ENCODE measurements at regions not wholly inside any gene's neighbourhood (a gene's known extent, or its start where the extent isn't known, plus 50 kb on each side); places are given as distances from the start of the nearest gene placed in this dataset.
A peak's percentile ranks its signal among the peaks of the same experiment; 100 is the strongest.

GRCh38 chr13:50309882-50310594, 294.8 kb downstream of the KCNRG start:
- Mint-ChIP-seq H3K27me3 (no peaks in the 10 kb centered on the region), H3K4me3 (peak overlapping the region in 1 of 3 donors; percentile 21), H3K36me3 (no peaks in the 10 kb centered on the region), H3K27ac (peak overlapping the region; percentile 17 to 31), H3K4me1 (peaks cover 12 to 26% (median 13%) of the 10 kb centered on the region in 3 donors), H3K9me3 (no peaks in the 10 kb centered on the region)
- ChIA-PET POLR2A (interaction anchor here in 1 of 2 donors (0.5 kb wide), 1 partner anchor 289 kb away, joined by 4 read pairs; no protein-coding TSS in a partner anchor), CTCF (no interaction called here)
- no peaks in the 10 kb centered on the region for H3K9me3 ChIP-seq
- peak in 2 of 4 experiments; percentile 37 to 41 for ATAC-seq (replicated peaks in 1 of 4)
- H3K36me3 ChIP-seq (ENCODE audit: control insufficient read depth in 2 of 2, extremely low read depth in 1 of 2, insufficient read depth in 1 of 2, low read length in 1 of 2), result no peaks in the 10 kb centered on the region
- H3K27ac ChIP-seq (ENCODE audit: low read length), result no peak overlapping the region
- 60% methylated on average over 2 of the region's 7 CpGs for WGBS (ENCODE audit: insufficient coverage)
- no peak overlapping the region for H3K4me3 ChIP-seq (ENCODE audit: control insufficient read depth in 1 of 2, extremely low read depth in 1 of 2, low read length in 1 of 2)
- H3K4me1 ChIP-seq (ENCODE audit: control insufficient read depth in 1 of 2, extremely low read depth in 1 of 2, insufficient read depth in 2 of 2, low read length in 2 of 2), result peaks cover 11 to 14% of the 10 kb centered on the region in 2 experiments
- DNase-seq, result peak in 1 of 35 experiments; percentile 12
- H3K27me3 ChIP-seq (replicated peaks in 1 of 2; ENCODE audit: control insufficient read depth in 2 of 2, extremely low read depth in 1 of 2, insufficient read depth in 2 of 2, low read length in 1 of 2), result no peaks in the 10 kb centered on the region

- POLR2A ChIA-PET, result interaction anchor here (0.5 to 0.6 kb wide), 2 partner anchors 105 to 202 kb away, joined by 3 to 4 read pairs; no protein-coding TSS in a partner anchor
- CTCF ChIA-PET, result no interaction called here
- peaks cover 12 to 25% (median 13%) of the 10 kb centered on the region in 3 donors for H3K4me1 Mint-ChIP-seq
- H3K36me3 Mint-ChIP-seq, result no peaks in the 10 kb centered on the region
- H3K27me3 ChIP-seq (replicated peaks in 1 of 2; ENCODE audit: control insufficient read depth in 2 of 2, extremely low read depth in 1 of 2, insufficient read depth in 2 of 2, low read length in 1 of 2), result no peaks in the 10 kb centered on the region
- no peak for ATAC-seq (replicated peaks in 1 of 4)
- no peaks in the 10 kb centered on the region for H3K9me3 ChIP-seq
- H3K4me1 ChIP-seq (ENCODE audit: control insufficient read depth in 1 of 2, extremely low read depth in 1 of 2, insufficient read depth in 2 of 2, low read length in 2 of 2), result peaks cover 11 to 14% of the 10 kb centered on the region in 2 experiments
- 93% methylated on average over 4 of the region's 6 CpGs for WGBS (ENCODE audit: insufficient coverage)
- H3K27me3 Mint-ChIP-seq, result no peaks in the 10 kb centered on the region
- H3K36me3 ChIP-seq (ENCODE audit: control insufficient read depth in 2 of 2, extremely low read depth in 1 of 2, insufficient read depth in 1 of 2, low read length in 1 of 2), result no peaks in the 10 kb centered on the region
- no peak overlapping the region for H3K4me3 ChIP-seq (ENCODE audit: control insufficient read depth in 1 of 2, extremely low read depth in 1 of 2, low read length in 1 of 2)
- H3K27ac Mint-ChIP-seq, result no peak overlapping the region
- no peak for DNase-seq
- H3K27ac ChIP-seq (ENCODE audit: low read length), result no peak overlapping the region
- no peaks in the 10 kb centered on the region for H3K9me3 Mint-ChIP-seq
- H3K4me3 Mint-ChIP-seq, result no peak overlapping the region
Observed at GRCh38 chr13:50310734-50311133, 295.5 kb downstream of the KCNRG start.

- peaks cover 12 to 17% of the 10 kb centered on the region in 2 experiments for H3K4me1 ChIP-seq (ENCODE audit: control insufficient read depth in 1 of 2, extremely low read depth in 1 of 2, insufficient read depth in 2 of 2, low read length in 2 of 2)
- H3K4me3 ChIP-seq (ENCODE audit: control insufficient read depth in 1 of 2, extremely low read depth in 1 of 2, low read length in 1 of 2), result no peak overlapping the region
- peak overlapping the region; percentile 32 for H3K27ac ChIP-seq (ENCODE audit: low read length)
- peak overlapping the region; percentile 2 to 59 for H3K27ac Mint-ChIP-seq
- H3K27me3 ChIP-seq (replicated peaks in 1 of 2; ENCODE audit: control insufficient read depth in 2 of 2, extremely low read depth in 1 of 2, insufficient read depth in 2 of 2, low read length in 1 of 2), result no peaks in the 10 kb centered on the region
- no peak overlapping the region for H3K4me3 Mint-ChIP-seq
- ATAC-seq (replicated peaks in 1 of 4) (no peak), DNase-seq (peak in 2 of 35 experiments; percentile 7 to 27)
- H3K36me3 Mint-ChIP-seq, result no peaks in the 10 kb centered on the region
- no peaks in the 10 kb centered on the region for H3K27me3 Mint-ChIP-seq
- H3K36me3 ChIP-seq (ENCODE audit: control insufficient read depth in 2 of 2, extremely low read depth in 1 of 2, insufficient read depth in 1 of 2, low read length in 1 of 2), result no peaks in the 10 kb centered on the region
- ChIA-PET POLR2A (no interaction called here), CTCF (interaction anchor here in 1 of 2 donors (1.3 kb wide), 1 partner anchor 593 kb away, joined by 3 read pairs; no protein-coding TSS in a partner anchor)
- H3K9me3 Mint-ChIP-seq, result peaks cover 0 to 11% (median under 1%) of the 10 kb centered on the region in 3 donors
- no CpG with 5 or more reads among the region's 4 CpGs for WGBS (ENCODE audit: insufficient coverage)
- H3K4me1 Mint-ChIP-seq, result peaks cover 23 to 33% (median 23%) of the 10 kb centered on the region in 3 donors
- H3K9me3 ChIP-seq, result no peaks in the 10 kb centered on the region
Observed at GRCh38 chr13:50318887-50319286, 303.6 kb downstream of the KCNRG start.

- ChIA-PET CTCF (interaction anchor here in 1 of 2 donors (1.3 kb wide), 1 partner anchor 592 kb away, joined by 3 read pairs; no protein-coding TSS in a partner anchor), POLR2A (no interaction called here)
- H3K27me3 ChIP-seq (replicated peaks in 1 of 2; ENCODE audit: control insufficient read depth in 2 of 2, extremely low read depth in 1 of 2, insufficient read depth in 2 of 2, low read length in 1 of 2), result no peaks in the 10 kb centered on the region
- peak overlapping the region; percentile 73 for H3K27ac ChIP-seq (ENCODE audit: low read length)
- DNase-seq (peak in 1 of 35 experiments; percentile 47), ATAC-seq (replicated peaks in 1 of 4) (peak; percentile 26 to 76 (median 41))
- Mint-ChIP-seq H3K4me3 (no peak overlapping the region), H3K27me3 (no peaks in the 10 kb centered on the region), H3K36me3 (no peaks in the 10 kb centered on the region), H3K27ac (peak overlapping the region; percentile 74 to 79), H3K4me1 (peaks cover 23 to 33% (median 23%) of the 10 kb centered on the region in 3 donors), H3K9me3 (peaks cover 0 to 11% (median 4%) of the 10 kb centered on the region in 3 donors)
- no peaks in the 10 kb centered on the region for H3K9me3 ChIP-seq
- WGBS (ENCODE audit: insufficient coverage), result no CpG with 5 or more reads among the region's 2 CpGs
- peaks cover 12 to 17% of the 10 kb centered on the region in 2 experiments for H3K4me1 ChIP-seq (ENCODE audit: control insufficient read depth in 1 of 2, extremely low read depth in 1 of 2, insufficient read depth in 2 of 2, low read length in 2 of 2)
- H3K36me3 ChIP-seq (ENCODE audit: control insufficient read depth in 2 of 2, extremely low read depth in 1 of 2, insufficient read depth in 1 of 2, low read length in 1 of 2), result no peaks in the 10 kb centered on the region
- H3K4me3 ChIP-seq (ENCODE audit: control insufficient read depth in 1 of 2, extremely low read depth in 1 of 2, low read length in 1 of 2), result no peak overlapping the region
Observed at GRCh38 chr13:50319635-50320255, 304.5 kb downstream of the KCNRG start.

GRCh38 chr13:50320271-50320862, 305.1 kb downstream of the KCNRG start:
- Histone ChIP-seq H3K36me3 (ENCODE audit: control insufficient read depth in 2 of 2, extremely low read depth in 1 of 2, insufficient read depth in 1 of 2, low read length in 1 of 2) (no peaks in the 10 kb centered on the region), H3K4me3 (ENCODE audit: control insufficient read depth in 1 of 2, extremely low read depth in 1 of 2, low read length in 1 of 2) (no peak overlapping the region), H3K27ac (ENCODE audit: low read length) (peak overlapping the region; percentile 73), H3K9me3 (no peaks in the 10 kb centered on the region), H3K4me1 (ENCODE audit: control insufficient read depth in 1 of 2, extremely low read depth in 1 of 2, insufficient read depth in 2 of 2, low read length in 2 of 2) (peaks cover 12 to 17% of the 10 kb centered on the region in 2 experiments), H3K27me3 (replicated peaks in 1 of 2; ENCODE audit: control insufficient read depth in 2 of 2, extremely low read depth in 1 of 2, insufficient read depth in 2 of 2, low read length in 1 of 2) (no peaks in the 10 kb centered on the region)
- ChIA-PET CTCF (interaction anchor here in 1 of 2 donors (0.6 kb wide), 1 partner anchor 120 kb away, joined by 3 read pairs; no protein-coding TSS in a partner anchor), POLR2A (no interaction called here)
- ATAC-seq (replicated peaks in 1 of 4) (peak in 1 of 4 experiments; percentile 29), DNase-seq (no peak)
- H3K4me3 Mint-ChIP-seq, result no peak overlapping the region
- H3K4me1 Mint-ChIP-seq, result peaks cover 23 to 33% (median 23%) of the 10 kb centered on the region in 3 donors
- no CpG with 5 or more reads among the region's 1 CpG for WGBS (ENCODE audit: insufficient coverage)
- H3K9me3 Mint-ChIP-seq, result peaks cover 0 to 11% (median 4%) of the 10 kb centered on the region in 3 donors
- H3K27me3 Mint-ChIP-seq, result no peaks in the 10 kb centered on the region
- peaks cover 2% of the 10 kb centered on the region for H3K36me3 Mint-ChIP-seq
- peak overlapping the region; percentile 74 to 79 for H3K27ac Mint-ChIP-seq

GRCh38 chr13:50322006-50322405, 306.8 kb downstream of the KCNRG start:
- no peak overlapping the region for H3K4me3 Mint-ChIP-seq
- peaks cover 0 to 11% (median 4%) of the 10 kb centered on the region in 3 donors for H3K9me3 Mint-ChIP-seq
- Histone ChIP-seq H3K4me3 (ENCODE audit: control insufficient read depth in 1 of 2, extremely low read depth in 1 of 2, low read length in 1 of 2) (no peak overlapping the region), H3K4me1 (ENCODE audit: control insufficient read depth in 1 of 2, extremely low read depth in 1 of 2, insufficient read depth in 2 of 2, low read length in 2 of 2) (peaks cover 12 to 17% of the 10 kb centered on the region in 2 experiments), H3K27ac (ENCODE audit: low read length) (no peak overlapping the region), H3K36me3 (ENCODE audit: control insufficient read depth in 2 of 2, extremely low read depth in 1 of 2, insufficient read depth in 1 of 2, low read length in 1 of 2) (no peaks in the 10 kb centered on the region), H3K9me3 (no peaks in the 10 kb centered on the region), H3K27me3 (replicated peaks in 1 of 2; ENCODE audit: control insufficient read depth in 2 of 2, extremely low read depth in 1 of 2, insufficient read depth in 2 of 2, low read length in 1 of 2) (no peaks in the 10 kb centered on the region)
- peaks cover 2% of the 10 kb centered on the region for H3K36me3 Mint-ChIP-seq
- H3K27ac Mint-ChIP-seq, result no peak overlapping the region
- WGBS (ENCODE audit: insufficient coverage), result no CpG with 5 or more reads among the region's 3 CpGs
- peaks cover 23 to 36% (median 23%) of the 10 kb centered on the region in 3 donors for H3K4me1 Mint-ChIP-seq
- H3K27me3 Mint-ChIP-seq, result no peaks in the 10 kb centered on the region
- ATAC-seq (replicated peaks in 1 of 4), result no peak
- no peak for DNase-seq
- ChIA-PET CTCF (interaction anchor here (0.7 to 1.1 kb wide), 2 partner anchors 17 to 590 kb away, joined by 4 read pairs; no protein-coding TSS in a partner anchor), POLR2A (no interaction called here)

Measured in T-cell (primary cell).